ENCODE measurements at regions not wholly inside any gene's neighbourhood (a gene's known extent, or its start where the extent isn't known, plus 50 kb on each side); places are given as distances from the start of the nearest gene placed in this dataset.

DNA sequence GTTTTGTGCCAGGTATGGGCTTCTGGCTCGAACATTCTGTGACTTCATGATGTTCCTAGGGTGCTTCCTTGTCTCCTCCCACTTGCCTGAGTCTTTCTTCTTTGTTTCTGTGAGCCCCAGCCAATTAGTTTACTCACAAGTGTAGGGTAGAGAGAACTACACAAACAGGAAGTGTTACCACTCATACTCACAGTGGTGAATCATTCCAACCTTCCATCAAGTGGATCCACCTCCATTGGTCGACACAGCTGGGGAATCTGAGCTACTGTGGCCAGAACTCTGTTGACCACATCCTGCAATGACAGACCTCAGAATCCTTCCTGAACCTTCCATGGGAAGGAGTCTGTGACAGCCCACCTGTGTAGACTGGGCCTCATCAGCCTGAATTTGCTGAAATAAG, 76.8 kb downstream of the UNC5CL start:
- in situ Hi-C loops (cut with HindIII; ENCODE audit: low sequenced_read_pairs): no loop called here
- DNase-seq (ENCODE audit: low read depth): peak; percentile 80
- TF ChIP-seq CTCF (IDR thresholded peaks at IDR 0.05; ENCODE audit: low read depth, low read length, missing control alignments): no peak
- H3K4me3 ChIP-seq (ENCODE audit: low read depth, low read length): no peak overlapping the region

DNA sequence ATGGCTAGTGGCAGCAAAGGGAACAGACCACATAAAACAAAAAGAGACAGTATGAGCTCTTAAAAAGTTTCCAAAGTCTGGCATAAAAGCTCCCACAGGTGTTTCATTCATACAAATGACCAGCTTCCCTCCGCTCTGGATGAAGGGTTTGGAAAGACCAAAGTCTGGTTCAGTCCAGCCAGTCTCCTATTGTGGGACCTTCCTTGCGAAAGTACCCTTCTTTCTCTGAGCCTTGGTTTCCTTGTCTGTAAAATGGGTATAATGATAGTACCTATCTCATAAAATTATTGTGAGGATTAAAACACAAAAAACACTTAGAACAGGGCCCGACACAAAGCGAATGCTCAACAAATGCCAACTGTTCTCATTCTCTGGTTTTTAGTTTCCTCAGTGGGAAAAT, 77.2 kb downstream of the UNC5CL start:
- no peak overlapping the region for H3K4me3 ChIP-seq (ENCODE audit: low read depth, low read length)

DNA sequence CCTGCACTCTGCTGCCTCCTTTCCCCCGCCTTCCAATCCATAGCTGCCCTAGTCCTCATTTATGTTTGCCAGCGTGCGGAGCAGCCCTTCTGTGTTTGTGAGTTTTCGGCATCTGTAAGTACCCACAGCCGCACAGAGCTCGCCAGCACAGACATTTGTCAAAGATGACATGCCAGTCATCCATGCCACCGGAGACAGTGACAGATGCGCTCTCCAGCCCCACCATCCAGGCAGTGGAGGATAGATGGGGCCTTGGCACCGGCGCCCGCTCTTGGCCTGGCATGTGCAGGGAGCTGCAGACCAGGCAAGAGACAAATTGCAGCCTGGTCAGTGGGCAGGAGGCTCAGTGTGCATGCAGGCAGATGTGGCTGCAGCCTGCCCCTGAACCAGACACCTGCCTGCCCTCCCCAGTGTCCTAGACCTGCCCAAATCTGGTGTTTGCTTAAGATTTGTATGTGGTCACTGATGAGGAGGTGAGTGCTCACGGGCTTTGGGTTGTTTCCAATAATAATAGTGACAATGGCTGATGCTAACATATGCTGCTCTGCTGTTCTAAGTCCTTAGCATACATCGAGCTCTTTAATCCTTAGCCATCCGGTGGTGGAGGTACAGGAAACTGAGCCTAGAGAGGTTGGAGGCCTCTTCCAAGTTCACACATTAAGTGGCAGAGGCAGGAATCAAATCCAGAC, 78.1 kb downstream of the UNC5CL start:
- in situ Hi-C loops (cut with HindIII; ENCODE audit: low sequenced_read_pairs): no loop called here
- no peak for TF ChIP-seq CTCF (IDR thresholded peaks at IDR 0.05; ENCODE audit: low read depth, low read length, missing control alignments)

More for the DNA sequence above, 77.2 kb downstream of the UNC5CL start:
- in situ Hi-C loops (cut with HindIII; ENCODE audit: low sequenced_read_pairs): no loop called here
- no peak for DNase-seq (ENCODE audit: low read depth)
- no peak for TF ChIP-seq CTCF (IDR thresholded peaks at IDR 0.05; ENCODE audit: low read depth, low read length, missing control alignments)

GRCh38 chr6:40959781-40960327, 79.2 kb downstream of the UNC5CL start:
- TF ChIP-seq CTCF (IDR thresholded peaks at IDR 0.05; ENCODE audit: low read depth, low read length, missing control alignments): no peak

More for the DNA sequence above, 78.1 kb downstream of the UNC5CL start:
- DNase-seq (ENCODE audit: low read depth): no peak
- no peak overlapping the region for H3K4me3 ChIP-seq (ENCODE audit: low read depth, low read length)

DNA sequence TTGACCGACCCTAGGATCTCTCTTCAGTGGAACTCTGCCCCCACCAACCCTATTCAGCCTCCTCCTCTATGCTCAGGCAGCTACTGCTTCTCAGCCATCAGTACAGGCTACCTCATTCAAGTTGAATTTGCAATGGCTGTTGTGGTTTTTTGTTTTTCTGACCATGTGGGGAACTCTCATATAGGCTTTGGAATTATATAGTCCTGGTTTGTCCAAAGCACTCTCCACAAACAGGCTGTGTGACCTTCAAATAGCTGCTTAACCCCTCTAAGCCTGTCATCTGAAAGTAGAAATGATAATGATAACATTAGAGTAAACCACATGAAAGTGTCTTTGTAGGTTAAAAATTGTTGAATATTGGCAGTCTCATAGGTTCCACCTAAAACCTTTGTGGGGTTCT, 80.3 kb downstream of the UNC5CL start:
- DNase-seq (ENCODE audit: low read depth): no peak
- no peak for TF ChIP-seq CTCF (IDR thresholded peaks at IDR 0.05; ENCODE audit: low read depth, low read length, missing control alignments)
- in situ Hi-C loops (cut with HindIII; ENCODE audit: low sequenced_read_pairs): no loop called here
- H3K4me3 ChIP-seq (ENCODE audit: low read depth, low read length): no peak overlapping the region

More at GRCh38 chr6:40959781-40960327, 79.2 kb downstream of the UNC5CL start:
- in situ Hi-C loops (cut with HindIII; ENCODE audit: low sequenced_read_pairs): no loop called here
- H3K4me3 ChIP-seq (ENCODE audit: low read depth, low read length): no peak overlapping the region
- DNase-seq (ENCODE audit: low read depth): no peak

DNA sequence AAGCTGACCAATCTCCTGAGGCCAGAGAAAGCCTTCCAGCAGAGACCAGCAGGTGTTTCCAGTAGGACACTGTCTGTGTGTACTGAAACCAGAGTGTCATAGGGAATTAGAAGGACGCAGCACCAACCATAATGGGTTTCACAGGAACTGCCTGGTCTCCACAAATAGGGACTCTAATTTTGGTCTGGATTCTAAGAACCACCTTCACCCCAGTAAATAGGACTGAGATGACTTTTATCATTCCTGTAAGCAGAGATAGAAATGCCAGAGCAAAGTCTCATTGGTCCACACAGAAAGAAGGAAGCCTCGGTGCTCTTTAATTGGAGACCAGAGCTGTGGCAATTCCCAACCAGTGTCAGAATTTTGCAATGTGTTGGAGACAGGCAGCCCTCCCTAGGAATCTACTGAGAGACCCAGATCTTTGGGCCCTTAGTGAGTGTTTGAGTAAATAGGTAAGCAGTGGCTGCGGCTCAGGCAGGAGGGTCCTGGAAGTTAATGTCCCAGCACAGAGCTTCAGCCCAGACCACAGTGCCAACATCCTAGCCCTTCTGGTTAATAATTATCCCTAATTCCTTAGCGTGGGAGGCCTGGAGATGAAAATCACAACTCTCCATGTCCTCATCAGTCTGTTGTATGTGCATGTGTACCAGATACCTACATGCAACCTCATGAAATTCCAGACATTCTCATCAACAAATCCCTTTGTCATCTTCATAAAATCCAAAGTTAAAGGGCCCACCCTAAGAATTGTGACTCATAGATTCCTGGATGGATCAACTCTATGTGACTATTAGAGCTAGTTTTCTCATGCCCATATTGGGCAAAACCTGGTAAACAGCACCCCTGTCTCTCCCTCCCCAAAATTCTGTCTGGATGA, 81.2 kb downstream of the UNC5CL start:
- TF ChIP-seq CTCF (IDR thresholded peaks at IDR 0.05; ENCODE audit: low read depth, low read length, missing control alignments): no peak
- in situ Hi-C loops (cut with HindIII; ENCODE audit: low sequenced_read_pairs): no loop called here
- peak; percentile 26 for DNase-seq (ENCODE audit: low read depth)
- no peak overlapping the region for H3K4me3 ChIP-seq (ENCODE audit: low read depth, low read length)

Measured in astrocyte of the cerebellum (primary cell).